ENCODE measurements at regions not wholly inside any gene's neighbourhood (a gene's known extent, or its start where the extent isn't known, plus 50 kb on each side); places are given as distances from the start of the nearest gene placed in this dataset.

DNA sequence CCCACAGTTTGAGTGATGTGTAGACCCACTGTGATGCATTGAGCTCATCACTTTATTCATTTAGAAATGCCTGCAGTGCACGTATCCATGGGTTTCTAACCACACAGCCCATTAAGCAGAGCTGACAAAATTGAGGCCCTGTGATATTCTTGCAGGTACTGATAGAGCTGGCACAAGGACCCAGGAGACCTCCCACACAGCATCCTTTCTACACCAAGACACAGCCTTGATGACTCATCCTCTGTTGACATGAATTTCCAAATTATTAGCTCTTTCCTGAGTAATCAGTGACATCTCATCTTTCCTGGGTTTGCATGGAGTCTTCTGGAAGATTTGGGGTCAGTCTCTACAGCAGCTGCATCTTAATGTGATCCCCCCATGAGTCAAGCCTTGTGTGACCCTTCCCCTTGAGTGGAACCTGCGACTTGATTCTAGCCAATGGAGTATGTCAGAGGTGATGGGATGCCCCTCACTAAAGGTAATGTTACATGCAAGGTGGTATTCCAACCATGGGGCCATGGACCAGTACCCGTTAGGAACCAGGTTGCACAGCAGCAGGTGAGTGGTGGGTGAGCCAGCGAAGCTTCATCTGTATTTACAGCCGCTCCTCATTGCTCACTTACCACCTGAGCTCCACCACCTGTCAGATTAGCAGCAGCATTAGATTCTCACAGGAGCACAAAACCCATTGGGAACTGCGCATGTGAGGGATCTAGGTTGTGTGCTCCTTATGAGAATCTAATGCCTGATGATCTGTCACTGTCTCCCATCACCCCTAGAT, 181.1 kb upstream of the ARL4C start:
- no peak for TF ChIP-seq POLR2A (IDR thresholded peaks at IDR 0.05)
- TF ChIP-seq, protein P1, sequence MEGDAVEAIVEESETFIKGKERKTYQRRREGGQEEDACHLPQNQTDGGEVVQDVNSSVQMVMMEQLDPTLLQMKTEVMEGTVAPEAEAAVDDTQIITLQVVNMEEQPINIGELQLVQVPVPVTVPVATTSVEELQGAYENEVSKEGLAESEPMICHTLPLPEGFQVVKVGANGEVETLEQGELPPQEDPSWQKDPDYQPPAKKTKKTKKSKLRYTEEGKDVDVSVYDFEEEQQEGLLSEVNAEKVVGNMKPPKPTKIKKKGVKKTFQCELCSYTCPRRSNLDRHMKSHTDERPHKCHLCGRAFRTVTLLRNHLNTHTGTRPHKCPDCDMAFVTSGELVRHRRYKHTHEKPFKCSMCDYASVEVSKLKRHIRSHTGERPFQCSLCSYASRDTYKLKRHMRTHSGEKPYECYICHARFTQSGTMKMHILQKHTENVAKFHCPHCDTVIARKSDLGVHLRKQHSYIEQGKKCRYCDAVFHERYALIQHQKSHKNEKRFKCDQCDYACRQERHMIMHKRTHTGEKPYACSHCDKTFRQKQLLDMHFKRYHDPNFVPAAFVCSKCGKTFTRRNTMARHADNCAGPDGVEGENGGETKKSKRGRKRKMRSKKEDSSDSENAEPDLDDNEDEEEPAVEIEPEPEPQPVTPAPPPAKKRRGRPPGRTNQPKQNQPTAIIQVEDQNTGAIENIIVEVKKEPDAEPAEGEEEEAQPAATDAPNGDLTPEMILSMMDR (IDR thresholded peaks at IDR 0.05) = no peak

Data from vagina (tissue), 2 donors.